H9 (cell line): ENCODE measurements at regions not wholly inside any gene's neighbourhood (a gene's known extent, or its start where the extent isn't known, plus 50 kb on each side); places are given as distances from the start of the nearest gene placed in this dataset.
A peak's percentile ranks its signal among the peaks of the same experiment; 100 is the strongest.

Experiments
- DNase-seq: peaks from one replicate; pipeline ENCODE4 v3.0.0-alpha.2; 2017
- H2AFZ ChIP-seq: one replicate; pipeline ENCODE4 v1.6.1; 2013; ENCODE audit warnings: mild to moderate bottlenecking, low read length, control low read depth, moderate library complexity
- H2AK5ac ChIP-seq: 2 replicates; pipeline ENCODE4 v1.6.1; 2013; ENCODE audit warnings: low read length, control low read depth, mixed read lengths; ENCODE audit not compliant: insufficient read length
- H2BK120ac ChIP-seq: one replicate; pipeline ENCODE4 v1.6.1; 2013; ENCODE audit warnings: low read depth, mild to moderate bottlenecking, low read length, control low read depth, inconsistent platforms; ENCODE audit not compliant: poor library complexity, severe bottlenecking
- H2BK12ac ChIP-seq: 2 replicates; pipeline ENCODE4 v1.6.1; 2013; ENCODE audit warnings: low read length, control low read depth, mixed read lengths, low read depth; ENCODE audit not compliant: insufficient read length
- H2BK15ac ChIP-seq: 2 replicates; pipeline ENCODE4 v1.6.1; 2013; ENCODE audit warnings: low read depth, low read length, control low read depth
- H2BK20ac ChIP-seq: one replicate; pipeline ENCODE4 v1.6.1; 2013; ENCODE audit warnings: low read depth, mild to moderate bottlenecking, low read length, control low read depth, inconsistent platforms; ENCODE audit not compliant: poor library complexity, severe bottlenecking
- H2BK5ac ChIP-seq: 2 replicates; pipeline ENCODE4 v1.6.1; 2013; ENCODE audit warnings: low read length, control low read depth, mixed read lengths; ENCODE audit not compliant: insufficient read length
- H3K14ac ChIP-seq: 2 replicates; pipeline ENCODE4 v1.6.1; 2013; ENCODE audit warnings: low read length, control low read depth; ENCODE audit not compliant: insufficient read depth
- H3K18ac ChIP-seq: 2 replicates; pipeline ENCODE4 v1.6.1; 2013; ENCODE audit warnings: low read depth, mild to moderate bottlenecking, mixed read lengths, low read length, control low read depth; ENCODE audit not compliant: insufficient read length
- H3K23ac ChIP-seq: 2 replicates; pipeline ENCODE4 v1.6.1; 2013; ENCODE audit warnings: low read length, control low read depth, mixed read lengths, low read depth; ENCODE audit not compliant: insufficient read length
- H3K23me2 ChIP-seq: 2 replicates; pipeline ENCODE4 v1.6.1; 2013; ENCODE audit warnings: low read depth, mild to moderate bottlenecking, mixed read lengths, low read length, control low read depth; ENCODE audit not compliant: insufficient read length, poor library complexity, severe bottlenecking
- H3K27ac ChIP-seq: 2 replicates; pipeline ENCODE4 v1.5.1; 2013; ENCODE audit warnings: low read length, control low read depth, mixed read lengths, low read depth; ENCODE audit not compliant: insufficient read length
- H3K27me3 ChIP-seq: 2 replicates; pipeline ENCODE4 v1.6.1; 2013; ENCODE audit warnings: low read length, control low read depth, inconsistent platforms; ENCODE audit not compliant: insufficient read depth
- H3K4ac ChIP-seq: 2 replicates; pipeline ENCODE4 v1.6.1; 2013; ENCODE audit warnings: low read depth, mild to moderate bottlenecking, control low read depth, inconsistent platforms, low read length, moderate library complexity
- H3K4me1 ChIP-seq: 2 replicates; pipeline ENCODE4 v1.6.1; 2013; ENCODE audit warnings: low read length, control low read depth, inconsistent platforms; ENCODE audit not compliant: insufficient read depth
- H3K4me2 ChIP-seq: 2 replicates; pipeline ENCODE4 v1.6.1; 2013; ENCODE audit warnings: low read length, control low read depth, mixed read lengths; ENCODE audit not compliant: insufficient read length, insufficient read depth
- H3K56ac ChIP-seq: 2 replicates; pipeline ENCODE4 v1.6.1; 2013; ENCODE audit warnings: low read depth, mild to moderate bottlenecking, mixed read lengths, low read length, control low read depth; ENCODE audit not compliant: insufficient read length
- H3K79me1 ChIP-seq: 2 replicates; pipeline ENCODE4 v1.6.1; 2013; ENCODE audit warnings: low read depth, mild to moderate bottlenecking, moderate library complexity, low read length, control low read depth, inconsistent platforms; ENCODE audit not compliant: insufficient read depth, poor library complexity, severe bottlenecking
- H3K79me2 ChIP-seq: 2 replicates; pipeline ENCODE4 v1.6.1; 2013; ENCODE audit warnings: low read length, control low read depth, inconsistent platforms; ENCODE audit not compliant: insufficient read depth
- H3K9ac ChIP-seq: 2 replicates; pipeline ENCODE4 v1.6.1; 2013; ENCODE audit warnings: low read length, control low read depth, mixed read lengths; ENCODE audit not compliant: insufficient read length; ENCODE audit errors: extremely low read depth
- H3K9me3 ChIP-seq: one replicate; pipeline ENCODE4 v1.6.1; 2013; ENCODE audit warnings: low read depth, low read length, inconsistent platforms; ENCODE audit not compliant: control insufficient read depth
- H3T11ph ChIP-seq: one replicate; pipeline ENCODE4 v1.6.1; 2013; ENCODE audit warnings: mild to moderate bottlenecking, low read length, control low read depth, inconsistent platforms
- H4K20me1 ChIP-seq: one replicate; pipeline ENCODE4 v1.6.1; 2013; ENCODE audit not compliant: control insufficient read depth, insufficient read length, insufficient read depth
- H4K5ac ChIP-seq: 2 replicates; pipeline ENCODE4 v1.6.1; 2013; ENCODE audit warnings: low read depth, mild to moderate bottlenecking, mixed read lengths, low read length, control low read depth; ENCODE audit not compliant: insufficient read length
- H4K8ac ChIP-seq: replicated peaks from 2 replicates; pipeline ENCODE4 v1.6.1; 2013; ENCODE audit warnings: low read length, control low read depth, mixed read lengths, low read depth; ENCODE audit not compliant: insufficient read length
- H4K91ac ChIP-seq: 2 replicates; pipeline ENCODE4 v1.6.1; 2013; ENCODE audit warnings: low read depth, mild to moderate bottlenecking, moderate library complexity, mixed read lengths, low read length, control low read depth; ENCODE audit not compliant: insufficient read length
- H3K27ac Mint-ChIP-seq, 3 experiments: 2 replicates in 2 of 3; 3 replicates in 1 of 3; pipeline ENCODE4 v1.8.0; 2020 to 2021; ENCODE audit warnings: mixed read lengths in 3 of 3, mild to moderate bottlenecking in 1 of 3, moderate library complexity in 1 of 3
- H3K27me3 Mint-ChIP-seq: 2 replicates; pipeline ENCODE4 v1.8.0; 2021; ENCODE audit warnings: low read depth, mild to moderate bottlenecking, moderate library complexity, mixed read lengths
- H3K36me3 Mint-ChIP-seq, 3 experiments: 2 replicates in 2 of 3; 3 replicates in 1 of 3; pipeline ENCODE4 v1.8.0; 2020 to 2021; ENCODE audit warnings: low read depth in 3 of 3, mixed read lengths in 3 of 3; ENCODE audit not compliant: insufficient read depth in 1 of 3
- H3K4me1 Mint-ChIP-seq, 2 experiments: 2 replicates each; pipeline ENCODE4 v1.8.0; 2020; ENCODE audit warnings: mixed read lengths in 2 of 2
- H3K4me3 Mint-ChIP-seq, 2 experiments: 2 replicates in 1 of 2; 3 replicates in 1 of 2; pipeline ENCODE4 v1.8.0; 2020 to 2021; ENCODE audit warnings: mild to moderate bottlenecking in 2 of 2, mixed read lengths in 2 of 2, moderate library complexity in 1 of 2
- H3K9me3 Mint-ChIP-seq, 2 experiments: 2 replicates in 1 of 2; 3 replicates in 1 of 2; pipeline ENCODE4 v1.8.0; 2020; ENCODE audit warnings: mild to moderate bottlenecking in 2 of 2, mixed read lengths in 2 of 2, moderate library complexity in 1 of 2
- WGBS: extraction: QIAGEN DNeasy Blood & Tissue Kit; methylation state at CpG from one replicate; pipeline ENCODE4 v1.1.7; 2013; ENCODE audit warnings: missing lambda C conversion rate, low lambda C conversion rate, mixed read lengths; ENCODE audit not compliant: insufficient read length; ENCODE audit errors: extremely low coverage; 5-methylcytosine and 5-hydroxymethylcytosine counted together
- TF ChIP-seq, protein P1 (sequence below): fragments of 200-600 bp; sonication (generic); conservative IDR thresholded peaks from 3 replicates; pipeline ENCODE4 v1.8.0; 2021; ENCODE audit warnings: antibody characterized with exemption, mild to moderate bottlenecking

DNA sequence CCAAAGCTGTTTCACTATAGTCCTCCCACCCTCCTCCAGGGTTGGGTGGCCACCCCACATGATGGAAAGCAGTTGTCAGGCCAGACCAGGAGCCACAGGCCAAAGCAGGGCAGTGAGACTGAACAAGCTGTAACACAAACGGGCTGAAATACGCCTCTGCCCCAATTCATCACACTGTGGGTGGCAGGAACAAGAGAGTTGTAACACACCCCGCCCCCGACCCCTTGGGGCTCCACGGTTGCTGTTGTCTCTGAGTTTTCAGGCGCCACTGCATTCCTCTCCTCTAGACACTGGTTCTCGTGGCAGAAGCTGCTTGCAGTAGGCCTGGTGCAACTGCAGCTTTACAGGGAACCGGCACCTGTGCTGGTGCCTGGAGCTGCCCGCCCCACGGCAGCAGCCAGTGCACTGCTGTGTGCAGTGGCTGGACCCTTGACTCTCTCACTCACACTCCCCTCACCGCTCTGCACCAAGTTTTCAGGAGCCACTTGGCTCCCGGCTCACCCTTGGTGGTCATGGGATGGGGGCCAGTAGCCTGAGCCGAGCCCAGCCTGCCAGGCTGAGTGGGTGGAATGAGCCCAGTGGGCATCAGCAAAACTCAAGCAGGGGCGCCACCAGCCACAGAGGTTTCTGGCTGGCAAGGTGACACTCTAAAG, 1314.5 kb upstream of the MIR17HG start:
- H3K18ac ChIP-seq = no peak overlapping the region
- H3K27me3 ChIP-seq = no peaks in the 10 kb centered on the region
- no peaks in the 10 kb centered on the region for H3K23me2 ChIP-seq
- DNase-seq = peak; percentile 32
- H3K9me3 ChIP-seq = no peaks in the 10 kb centered on the region
- H2BK20ac ChIP-seq = no peak overlapping the region
- H3K4ac ChIP-seq = no peak overlapping the region
- H4K20me1 ChIP-seq = no peaks in the 10 kb centered on the region
- TF ChIP-seq, protein P1, sequence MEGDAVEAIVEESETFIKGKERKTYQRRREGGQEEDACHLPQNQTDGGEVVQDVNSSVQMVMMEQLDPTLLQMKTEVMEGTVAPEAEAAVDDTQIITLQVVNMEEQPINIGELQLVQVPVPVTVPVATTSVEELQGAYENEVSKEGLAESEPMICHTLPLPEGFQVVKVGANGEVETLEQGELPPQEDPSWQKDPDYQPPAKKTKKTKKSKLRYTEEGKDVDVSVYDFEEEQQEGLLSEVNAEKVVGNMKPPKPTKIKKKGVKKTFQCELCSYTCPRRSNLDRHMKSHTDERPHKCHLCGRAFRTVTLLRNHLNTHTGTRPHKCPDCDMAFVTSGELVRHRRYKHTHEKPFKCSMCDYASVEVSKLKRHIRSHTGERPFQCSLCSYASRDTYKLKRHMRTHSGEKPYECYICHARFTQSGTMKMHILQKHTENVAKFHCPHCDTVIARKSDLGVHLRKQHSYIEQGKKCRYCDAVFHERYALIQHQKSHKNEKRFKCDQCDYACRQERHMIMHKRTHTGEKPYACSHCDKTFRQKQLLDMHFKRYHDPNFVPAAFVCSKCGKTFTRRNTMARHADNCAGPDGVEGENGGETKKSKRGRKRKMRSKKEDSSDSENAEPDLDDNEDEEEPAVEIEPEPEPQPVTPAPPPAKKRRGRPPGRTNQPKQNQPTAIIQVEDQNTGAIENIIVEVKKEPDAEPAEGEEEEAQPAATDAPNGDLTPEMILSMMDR = no peak
- H3K4me2 ChIP-seq = no peak overlapping the region
- H3K14ac ChIP-seq = no peak overlapping the region
- no peak overlapping the region for H2AK5ac ChIP-seq
- Mint-ChIP-seq H3K36me3 (peaks cover 7 to 12% (median 9%) of the 10 kb centered on the region in 3 experiments; a peak in 6 of 7 replicates), H3K9me3 (peaks cover 10 to 27% of the 10 kb centered on the region in 2 experiments; a peak in 4 of 5 replicates), H3K27me3 (no peaks in the 10 kb centered on the region), H3K4me1 (no peaks in the 10 kb centered on the region), H3K4me3 (no peak overlapping the region), H3K27ac (peak overlapping the region in 1 of 3 experiments; percentile 68; a peak in 1 of 7 replicates)
- no peak overlapping the region for H3K9ac ChIP-seq
- H3K23ac ChIP-seq = no peak overlapping the region
- no peak overlapping the region for H2BK15ac ChIP-seq
- H3K79me2 ChIP-seq = no peaks in the 10 kb centered on the region
- no peak overlapping the region for H3K27ac ChIP-seq
- no peaks in the 10 kb centered on the region; the same call in 1 of the 2 replicates for H3K4me1 ChIP-seq
- no peak overlapping the region for H2AFZ ChIP-seq
- no peak overlapping the region for H3K56ac ChIP-seq
- H4K8ac ChIP-seq = no peak overlapping the region
- no peak overlapping the region for H4K5ac ChIP-seq
- no peak overlapping the region for H2BK120ac ChIP-seq
- no peak overlapping the region for H2BK5ac ChIP-seq
- no peak overlapping the region for H3T11ph ChIP-seq
- H4K91ac ChIP-seq = no peak overlapping the region
- no CpG with 5 or more reads among the region's 14 CpGs for WGBS
- no peak overlapping the region for H2BK12ac ChIP-seq
- no peaks in the 10 kb centered on the region for H3K79me1 ChIP-seq
